ENCODE measurements at regions not wholly inside any gene's neighbourhood (a gene's known extent, or its start where the extent isn't known, plus 50 kb on each side); places are given as distances from the start of the nearest gene placed in this dataset.
"Not testable (repeated sequence)": the region's sequence is repeated elsewhere in the genome, so short reads cannot be mapped to it uniquely, and the experiment has no call there.

- H3K9me3 ChIP-seq (ENCODE audit: insufficient read depth, low read length); H3K9ac ChIP-seq (ENCODE audit: insufficient read length, low read depth); H3K4me1 ChIP-seq (ENCODE audit: insufficient read depth, insufficient read length); H3K4me3 ChIP-seq (ENCODE audit: insufficient read length, low read depth); H3K27me3 ChIP-seq (ENCODE audit: insufficient read depth, insufficient read length); H3K36me3 ChIP-seq (ENCODE audit: insufficient read depth, insufficient read length, low read length); DNase-seq (ENCODE audit: low read depth, low spot score): not testable (repeated sequence)
Observed at GRCh38 chr7:73166152-73166551, 80.3 kb upstream of the SPDYE9 start.

- H3K27me3 ChIP-seq (ENCODE audit: insufficient read depth, insufficient read length); H3K4me3 ChIP-seq (ENCODE audit: insufficient read length, low read depth); DNase-seq (ENCODE audit: low read depth, low spot score); H3K9ac ChIP-seq (ENCODE audit: insufficient read length, low read depth); H3K9me3 ChIP-seq (ENCODE audit: insufficient read depth, low read length); H3K36me3 ChIP-seq (ENCODE audit: insufficient read depth, insufficient read length, low read length); H3K4me1 ChIP-seq (ENCODE audit: insufficient read depth, insufficient read length): not testable (repeated sequence)
Observed at GRCh38 chr7:73162680-73163079, 76.8 kb upstream of the SPDYE9 start.

- not testable (repeated sequence) for DNase-seq (ENCODE audit: low read depth, low spot score); H3K9ac ChIP-seq (ENCODE audit: insufficient read length, low read depth); H3K4me1 ChIP-seq (ENCODE audit: insufficient read depth, insufficient read length); H3K9me3 ChIP-seq (ENCODE audit: insufficient read depth, low read length); H3K4me3 ChIP-seq (ENCODE audit: insufficient read length, low read depth); H3K36me3 ChIP-seq (ENCODE audit: insufficient read depth, insufficient read length, low read length); H3K27me3 ChIP-seq (ENCODE audit: insufficient read depth, insufficient read length)
Observed at GRCh38 chr7:73161727-73162126, 75.9 kb upstream of the SPDYE9 start.

GRCh38 chr7:73157169-73157661 is 71.4 kb upstream of the SPDYE9 start:
- not testable (repeated sequence) for H3K27me3 ChIP-seq (ENCODE audit: insufficient read depth, insufficient read length); H3K9ac ChIP-seq (ENCODE audit: insufficient read length, low read depth); H3K36me3 ChIP-seq (ENCODE audit: insufficient read depth, insufficient read length, low read length); H3K4me3 ChIP-seq (ENCODE audit: insufficient read length, low read depth); DNase-seq (ENCODE audit: low read depth, low spot score); H3K4me1 ChIP-seq (ENCODE audit: insufficient read depth, insufficient read length); H3K9me3 ChIP-seq (ENCODE audit: insufficient read depth, low read length)

- not testable (repeated sequence) for DNase-seq (ENCODE audit: low read depth, low spot score); H3K9me3 ChIP-seq (ENCODE audit: insufficient read depth, low read length); H3K27me3 ChIP-seq (ENCODE audit: insufficient read depth, insufficient read length); H3K4me1 ChIP-seq (ENCODE audit: insufficient read depth, insufficient read length); H3K36me3 ChIP-seq (ENCODE audit: insufficient read depth, insufficient read length, low read length); H3K9ac ChIP-seq (ENCODE audit: insufficient read length, low read depth); H3K4me3 ChIP-seq (ENCODE audit: insufficient read length, low read depth)
Observed at GRCh38 chr7:73156510-73157168, 70.8 kb upstream of the SPDYE9 start.

GRCh38 chr7:73154586-73155038 is 68.8 kb upstream of the SPDYE9 start:
- peak; percentile 15 for DNase-seq (ENCODE audit: low read depth, low spot score)
- H3K9ac ChIP-seq (ENCODE audit: insufficient read length, low read depth); H3K4me1 ChIP-seq (ENCODE audit: insufficient read depth, insufficient read length); H3K4me3 ChIP-seq (ENCODE audit: insufficient read length, low read depth); H3K36me3 ChIP-seq (ENCODE audit: insufficient read depth, insufficient read length, low read length); H3K27me3 ChIP-seq (ENCODE audit: insufficient read depth, insufficient read length); H3K9me3 ChIP-seq (ENCODE audit: insufficient read depth, low read length): not testable (repeated sequence)

GRCh38 chr7:73153921-73154585 is 68.2 kb upstream of the SPDYE9 start:
- H3K4me1 ChIP-seq (ENCODE audit: insufficient read depth, insufficient read length); H3K4me3 ChIP-seq (ENCODE audit: insufficient read length, low read depth); DNase-seq (ENCODE audit: low read depth, low spot score); H3K36me3 ChIP-seq (ENCODE audit: insufficient read depth, insufficient read length, low read length); H3K9ac ChIP-seq (ENCODE audit: insufficient read length, low read depth); H3K27me3 ChIP-seq (ENCODE audit: insufficient read depth, insufficient read length); H3K9me3 ChIP-seq (ENCODE audit: insufficient read depth, low read length): not testable (repeated sequence)

GRCh38 chr7:73148570-73148969 is 62.7 kb upstream of the SPDYE9 start:
- not testable (repeated sequence) for H3K36me3 ChIP-seq (ENCODE audit: insufficient read depth, insufficient read length, low read length); H3K4me1 ChIP-seq (ENCODE audit: insufficient read depth, insufficient read length); DNase-seq (ENCODE audit: low read depth, low spot score); H3K9ac ChIP-seq (ENCODE audit: insufficient read length, low read depth); H3K27me3 ChIP-seq (ENCODE audit: insufficient read depth, insufficient read length); H3K9me3 ChIP-seq (ENCODE audit: insufficient read depth, low read length); H3K4me3 ChIP-seq (ENCODE audit: insufficient read length, low read depth)

GRCh38 chr7:73147681-73148080 is 61.8 kb upstream of the SPDYE9 start:
- DNase-seq (ENCODE audit: low read depth, low spot score); H3K27me3 ChIP-seq (ENCODE audit: insufficient read depth, insufficient read length); H3K9me3 ChIP-seq (ENCODE audit: insufficient read depth, low read length); H3K4me3 ChIP-seq (ENCODE audit: insufficient read length, low read depth); H3K36me3 ChIP-seq (ENCODE audit: insufficient read depth, insufficient read length, low read length); H3K4me1 ChIP-seq (ENCODE audit: insufficient read depth, insufficient read length); H3K9ac ChIP-seq (ENCODE audit: insufficient read length, low read depth): not testable (repeated sequence)

GRCh38 chr7:73143993-73144392 is 58.2 kb upstream of the SPDYE9 start:
- not testable (repeated sequence) for H3K4me1 ChIP-seq (ENCODE audit: insufficient read depth, insufficient read length); H3K27me3 ChIP-seq (ENCODE audit: insufficient read depth, insufficient read length); DNase-seq (ENCODE audit: low read depth, low spot score); H3K4me3 ChIP-seq (ENCODE audit: insufficient read length, low read depth); H3K36me3 ChIP-seq (ENCODE audit: insufficient read depth, insufficient read length, low read length); H3K9ac ChIP-seq (ENCODE audit: insufficient read length, low read depth); H3K9me3 ChIP-seq (ENCODE audit: insufficient read depth, low read length)

GRCh38 chr7:73137922-73138321 is 52.1 kb upstream of the SPDYE9 start:
- H3K4me1 ChIP-seq (ENCODE audit: insufficient read depth, insufficient read length); H3K4me3 ChIP-seq (ENCODE audit: insufficient read length, low read depth); H3K36me3 ChIP-seq (ENCODE audit: insufficient read depth, insufficient read length, low read length); H3K27me3 ChIP-seq (ENCODE audit: insufficient read depth, insufficient read length); H3K9me3 ChIP-seq (ENCODE audit: insufficient read depth, low read length); H3K9ac ChIP-seq (ENCODE audit: insufficient read length, low read depth); DNase-seq (ENCODE audit: low read depth, low spot score): not testable (repeated sequence)
